Neural cell (in vitro differentiated cells): ENCODE measurements at regions not wholly inside any gene's neighbourhood (a gene's known extent, or its start where the extent isn't known, plus 50 kb on each side); places are given as distances from the start of the nearest gene placed in this dataset.

Experiments
- H2AFZ ChIP-seq: fragments of 200-600, 300-800 bp; sonication (generic), shearing (Covaris generic); 2 replicates; pipeline ENCODE4 v1.6.0; 2014; ENCODE audit warnings: low read depth, mild to moderate bottlenecking, antibody characterized with exemption, low read length, moderate library complexity
- H3F3A ChIP-seq: fragments of 200-600 bp; shearing (Covaris generic); 2 replicates; pipeline ENCODE4 v1.6.1; 2016; ENCODE audit warnings: mild to moderate bottlenecking, moderate library complexity, mixed read lengths, antibody characterized with exemption, low read length; ENCODE audit not compliant: insufficient read depth, poor library complexity, severe bottlenecking
- H3K27ac ChIP-seq: fragments of 200-600, 300-800 bp; sonication (generic), shearing (Covaris generic); 2 replicates; pipeline ENCODE4 v1.5.1; 2014; ENCODE audit warnings: mild to moderate bottlenecking, low read length, moderate library complexity
- H3K27me3 ChIP-seq: fragments of 300-800, 200-600 bp; sonication (generic), shearing (Covaris generic); 2 replicates; pipeline ENCODE4 v1.6.0; 2014; ENCODE audit warnings: mild to moderate bottlenecking, low read depth, low read length, moderate library complexity; ENCODE audit not compliant: insufficient read depth
- H3K36me3 ChIP-seq: fragments of 300-800, 200-600 bp; sonication (generic), shearing (Covaris generic); 2 replicates; pipeline ENCODE4 v1.5.1; 2014; ENCODE audit warnings: mild to moderate bottlenecking, antibody characterized with exemption, low read length, moderate library complexity; ENCODE audit not compliant: insufficient read depth
- H3K4me2 ChIP-seq: fragments of 300-800, 200-600 bp; sonication (generic), shearing (Covaris generic); 2 replicates; pipeline ENCODE4 v1.6.0; 2014; ENCODE audit warnings: mild to moderate bottlenecking, low read length
- H3K4me3 ChIP-seq: fragments of 300-800, 200-600 bp; sonication (generic), shearing (Covaris generic); 2 replicates; pipeline ENCODE4 v1.5.1; 2014; ENCODE audit warnings: mild to moderate bottlenecking, low read length, moderate library complexity
- H3K79me2 ChIP-seq: fragments of 200-600 bp; shearing (Covaris generic); replicated peaks from 2 replicates; pipeline ENCODE4 v1.6.0; 2014; ENCODE audit warnings: mild to moderate bottlenecking, low read length, moderate library complexity; ENCODE audit not compliant: insufficient read depth
- H3K9ac ChIP-seq: fragments of 300-800, 200-600 bp; sonication (generic), shearing (Covaris generic); 2 replicates; pipeline ENCODE4 v1.6.1; 2016; ENCODE audit warnings: mild to moderate bottlenecking, low read length, mixed read lengths
- H3K9me2 ChIP-seq: fragments of 200-600 bp; shearing (Covaris generic); 2 replicates; pipeline ENCODE4 v1.6.1; 2016; ENCODE audit warnings: mild to moderate bottlenecking, low read length, mixed read lengths; ENCODE audit not compliant: insufficient read depth
- H3K9me3 ChIP-seq: fragments of 200-600, 300-800 bp; sonication (generic), shearing (Covaris generic); 2 replicates; pipeline ENCODE4 v1.6.1; 2016; ENCODE audit warnings: mild to moderate bottlenecking, mixed run types, low read length, moderate library complexity, mixed read lengths
- H4K20me1 ChIP-seq: fragments of 200-600 bp; shearing (Covaris generic); 2 replicates; pipeline ENCODE4 v1.6.1; 2016; ENCODE audit warnings: mild to moderate bottlenecking, mixed run types; ENCODE audit not compliant: insufficient read depth
- CTCF ChIP-seq: fragments of 450-650 bp; IDR thresholded peaks from 2 replicates; pipeline ENCODE4 v1.5.1; 2014; ENCODE audit warnings: antibody characterized with exemption, mild to moderate bottlenecking, moderate library complexity; ENCODE audit not compliant: poor library complexity, severe bottlenecking
- EP300 ChIP-seq: fragments of 450-650 bp; conservative IDR thresholded peaks from 2 replicates; pipeline ENCODE4 v1.6.1; 2014; ENCODE audit warnings: antibody characterized with exemption, mild to moderate bottlenecking, moderate library complexity; ENCODE audit not compliant: poor library complexity, severe bottlenecking
- EZH2 ChIP-seq: fragments of 200-600, 300-800 bp; shearing (Covaris generic), sonication (generic); IDR thresholded peaks from 2 replicates; pipeline ENCODE4 v1.6.1; 2014; ENCODE audit warnings: antibody characterized with exemption, low read length, borderline replicate concordance, mild to moderate bottlenecking; ENCODE audit not compliant: insufficient read depth, poor library complexity, severe bottlenecking
- MXI1 ChIP-seq: fragments of 450-650 bp; conservative IDR thresholded peaks from 2 replicates; pipeline ENCODE4 v1.6.1; 2014; ENCODE audit warnings: antibody characterized with exemption, mild to moderate bottlenecking; ENCODE audit not compliant: poor library complexity, severe bottlenecking
- POLR2AphosphoS5 ChIP-seq: IDR thresholded peaks from 2 replicates; pipeline ENCODE4 v1.6.1; 2012
- RAD21 ChIP-seq: fragments of 450-650 bp; conservative IDR thresholded peaks from 2 replicates; pipeline ENCODE4 v1.6.1; 2014; ENCODE audit warnings: antibody characterized with exemption, mild to moderate bottlenecking, moderate library complexity
- REST ChIP-seq: IDR thresholded peaks from 2 replicates; pipeline ENCODE4 v1.6.1; 2012; ENCODE audit warnings: borderline replicate concordance
- SMC3 ChIP-seq: fragments of 450-650 bp; conservative IDR thresholded peaks from 2 replicates; pipeline ENCODE4 v1.6.1; 2014; ENCODE audit warnings: antibody characterized with exemption, mild to moderate bottlenecking, moderate library complexity; ENCODE audit not compliant: poor library complexity
- TAF1 ChIP-seq: IDR thresholded peaks from 2 replicates; pipeline ENCODE4 v1.6.1; 2012; ENCODE audit warnings: low read depth

GRCh38 chr10:60463746-60464145 lies 74.1 kb upstream of the ANK3 start:
- no peaks in the 10 kb centered on the region for H3K9me3 ChIP-seq
- H3K27me3 ChIP-seq, result no peaks in the 10 kb centered on the region
- no peaks in the 10 kb centered on the region for H4K20me1 ChIP-seq
- no peak overlapping the region for H3K27ac ChIP-seq
- H3K79me2 ChIP-seq, result peaks cover 8% of the 10 kb centered on the region
- H3F3A ChIP-seq, result no peaks in the 10 kb centered on the region
- no peak overlapping the region for H3K4me2 ChIP-seq
- TF ChIP-seq EP300 (no peak), SMC3 (no peak), REST (no peak), RAD21 (no peak), MXI1 (no peak), POLR2AphosphoS5 (no peak), EZH2 (no peak), TAF1 (no peak), CTCF (no peak)
- no peak overlapping the region for H2AFZ ChIP-seq
- H3K36me3 ChIP-seq, result no peaks in the 10 kb centered on the region
- H3K9ac ChIP-seq, result no peak overlapping the region
- H3K9me2 ChIP-seq, result no peaks in the 10 kb centered on the region
- no peak overlapping the region for H3K4me3 ChIP-seq

DNA sequence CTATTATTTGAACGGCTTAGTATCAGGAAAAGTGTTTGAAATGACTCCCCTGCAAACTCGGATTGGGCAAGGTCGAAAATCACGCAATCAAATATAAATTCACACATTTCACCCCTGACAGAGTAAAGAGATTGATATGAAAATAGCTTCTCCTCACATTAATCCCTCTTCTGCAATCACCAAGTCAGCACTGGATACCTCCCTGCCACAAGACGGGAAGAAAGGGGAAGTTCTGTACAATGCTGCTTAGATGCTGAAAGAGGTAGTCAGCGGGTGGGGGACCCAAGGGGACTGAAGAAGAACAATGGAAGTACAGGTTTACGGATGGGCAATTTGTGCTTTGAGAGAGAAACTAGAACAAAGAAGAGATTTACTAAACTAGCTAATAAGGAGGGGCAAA lies 72.0 kb upstream of the ANK3 start:
- H3K27me3 ChIP-seq, result no peaks in the 10 kb centered on the region
- no peak overlapping the region for H2AFZ ChIP-seq
- no peaks in the 10 kb centered on the region for H4K20me1 ChIP-seq
- H3K4me3 ChIP-seq, result peak overlapping the region; percentile 38
- H3K9ac ChIP-seq, result peak overlapping the region; percentile 32
- H3K36me3 ChIP-seq, result no peaks in the 10 kb centered on the region
- H3F3A ChIP-seq, result no peaks in the 10 kb centered on the region
- H3K79me2 ChIP-seq, result peaks cover 16% of the 10 kb centered on the region
- TF ChIP-seq POLR2AphosphoS5 (peak; percentile 55), EZH2 (no peak), EP300 (peak; percentile 90), MXI1 (no peak), REST (peak; percentile 85), RAD21 (peak; percentile 15)
- H3K4me2 ChIP-seq, result peak overlapping the region; percentile 13
- no peaks in the 10 kb centered on the region for H3K9me2 ChIP-seq
- H3K9me3 ChIP-seq, result no peaks in the 10 kb centered on the region
- H3K27ac ChIP-seq, result peak overlapping the region; percentile 81
